GM19239 (cell line): ENCODE measurements at regions not wholly inside any gene's neighbourhood (a gene's known extent, or its start where the extent isn't known, plus 50 kb on each side); places are given as distances from the start of the nearest gene placed in this dataset.

Source experiments
- DNase-seq: peaks from one replicate; pipeline ENCODE4 v3.0.0; 2011; ENCODE audit warnings: low spot score; ENCODE audit not compliant: insufficient read length
- FAIRE-seq: peaks from 2 replicates; lab custom pipeline; 2011; peaks lifted over from hg19 to GRCh38; lab: Jason Lieb, UNC

DNA sequence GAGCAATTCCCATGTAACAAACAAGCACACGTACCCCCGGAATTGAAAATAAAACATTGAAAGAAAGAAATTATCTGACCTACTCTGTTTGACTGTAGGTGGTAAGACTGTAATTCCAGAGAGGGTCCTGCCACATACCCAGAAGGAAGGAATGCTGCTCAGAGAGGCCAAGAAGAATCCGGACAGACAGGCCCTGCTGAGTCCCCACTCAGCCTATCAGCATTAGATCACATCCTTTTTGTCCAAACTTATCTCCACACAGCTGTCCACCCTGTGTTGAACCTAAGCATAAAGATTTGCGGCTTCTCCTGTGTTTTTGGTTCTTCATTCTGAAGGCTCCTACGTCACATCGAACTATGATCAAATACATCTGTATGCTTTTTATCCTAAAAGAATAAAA lies 591.9 kb downstream of the QKI start:
- no peak for FAIRE-seq

GRCh38 chr6:164005004-164005711 lies 590.6 kb downstream of the QKI start:
- FAIRE-seq (no peak), DNase-seq (no peak)

More for the DNA sequence above, 591.9 kb downstream of the QKI start:
- DNase-seq: no peak

DNA sequence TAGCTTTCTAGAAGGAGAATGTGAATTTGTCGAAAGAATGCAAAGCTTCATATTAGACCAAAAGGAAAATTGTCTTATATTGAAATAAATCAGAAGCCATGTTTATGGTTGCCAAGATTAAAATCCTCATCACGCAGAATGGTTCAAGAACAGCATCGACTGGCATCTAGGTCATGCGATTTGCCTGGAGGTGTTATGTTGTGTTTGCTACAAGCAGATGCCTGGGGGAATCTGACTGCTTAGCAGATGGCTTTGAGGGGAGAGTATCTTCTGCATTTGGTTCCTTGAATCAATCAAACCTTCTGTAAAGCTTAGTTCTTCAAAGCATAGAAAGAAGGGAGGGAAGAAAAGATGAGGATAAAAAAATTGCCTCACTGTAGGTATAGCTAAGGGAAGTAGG lies 585.8 kb downstream of the QKI start:
- DNase-seq: no peak
- FAIRE-seq: no peak

- DNase-seq (no peak), FAIRE-seq (no peak)
Measured at GRCh38 chr6:163999475-164000125, 585.1 kb downstream of the QKI start.

GRCh38 chr6:163998496-163998895 lies 584.0 kb downstream of the QKI start:
- FAIRE-seq: no peak
- DNase-seq: no peak

DNA sequence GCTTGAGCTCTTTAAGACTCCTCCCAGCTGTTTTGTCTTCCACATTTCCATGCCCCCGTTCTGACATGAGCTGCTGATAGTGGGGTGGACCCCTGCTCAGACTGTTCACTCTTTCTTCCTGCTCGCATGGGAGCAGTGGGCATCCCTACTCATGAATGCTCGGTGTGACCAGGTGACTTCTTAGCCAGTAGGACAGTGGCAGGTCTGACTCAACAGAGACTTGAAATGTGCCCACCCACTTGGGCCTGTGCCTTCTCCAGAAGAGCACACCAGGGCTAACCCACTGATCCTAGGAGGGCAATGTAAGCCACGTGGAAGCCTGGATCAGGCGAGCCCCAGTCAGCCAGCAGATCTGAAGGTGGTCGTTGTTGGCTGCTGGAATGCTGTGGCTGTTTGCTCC lies 582.0 kb downstream of the QKI start:
- FAIRE-seq (no peak), DNase-seq (no peak)

DNA sequence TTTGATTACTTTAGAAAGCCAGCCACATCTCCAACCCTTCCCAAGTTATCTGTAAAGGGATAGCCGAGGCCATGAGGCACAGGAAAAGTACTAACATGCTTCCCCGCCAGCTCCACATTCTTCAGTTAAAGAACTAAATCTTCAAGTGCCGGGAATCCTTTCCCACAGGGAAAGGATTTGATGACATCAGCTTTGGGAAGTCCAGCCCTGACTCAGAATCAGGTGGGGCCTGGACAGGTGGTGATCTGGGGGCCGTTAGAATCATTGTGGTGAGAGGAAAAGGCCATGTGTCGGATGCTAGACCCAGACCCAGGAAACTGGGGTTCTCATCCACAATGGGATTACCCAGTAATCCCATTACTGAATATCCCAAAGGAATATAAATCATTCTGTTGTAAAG lies 580.0 kb downstream of the QKI start:
- FAIRE-seq (no peak), DNase-seq (no peak)

DNA sequence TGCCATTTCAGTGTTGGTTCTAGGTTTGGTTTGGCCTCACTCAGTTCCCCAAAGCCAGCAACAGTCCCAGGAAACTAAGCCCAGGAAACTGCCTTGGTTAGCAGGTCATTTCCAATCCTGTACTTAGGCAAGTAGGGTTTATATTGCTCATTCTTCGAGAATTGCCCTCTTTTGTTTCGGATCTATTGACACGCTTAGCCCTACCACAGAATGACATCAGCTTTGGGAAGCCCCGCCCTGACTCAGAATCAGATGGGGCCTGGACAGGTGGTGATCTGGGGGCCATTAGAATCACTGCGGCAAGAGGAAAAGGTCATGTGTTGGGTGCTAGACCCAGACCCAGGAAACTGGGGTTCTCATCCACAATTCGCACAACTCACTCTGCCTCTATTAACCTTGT lies 578.2 kb downstream of the QKI start:
- DNase-seq (no peak), FAIRE-seq (no peak)

DNA sequence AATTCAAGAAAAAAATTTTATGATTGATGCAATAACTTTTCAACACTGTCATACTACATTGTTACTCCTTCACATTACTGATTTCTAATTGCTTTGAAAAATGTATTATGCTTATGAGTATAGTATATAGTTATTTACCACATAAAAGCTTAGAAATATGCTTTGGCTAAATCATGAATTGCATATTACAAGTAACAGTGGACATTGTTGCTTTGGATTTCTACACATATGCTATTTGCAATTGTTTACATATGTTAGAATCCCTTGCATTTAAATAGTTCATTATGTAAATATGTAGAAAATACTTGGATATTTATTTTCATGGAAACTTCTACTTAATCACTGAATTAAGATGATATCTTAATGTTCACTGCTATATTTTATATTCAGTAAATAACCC lies 577.5 kb downstream of the QKI start:
- FAIRE-seq (no peak), DNase-seq (no peak)

- no peak for DNase-seq
- FAIRE-seq: no peak
Measured at GRCh38 chr6:163991321-163991720, 576.8 kb downstream of the QKI start.

DNA sequence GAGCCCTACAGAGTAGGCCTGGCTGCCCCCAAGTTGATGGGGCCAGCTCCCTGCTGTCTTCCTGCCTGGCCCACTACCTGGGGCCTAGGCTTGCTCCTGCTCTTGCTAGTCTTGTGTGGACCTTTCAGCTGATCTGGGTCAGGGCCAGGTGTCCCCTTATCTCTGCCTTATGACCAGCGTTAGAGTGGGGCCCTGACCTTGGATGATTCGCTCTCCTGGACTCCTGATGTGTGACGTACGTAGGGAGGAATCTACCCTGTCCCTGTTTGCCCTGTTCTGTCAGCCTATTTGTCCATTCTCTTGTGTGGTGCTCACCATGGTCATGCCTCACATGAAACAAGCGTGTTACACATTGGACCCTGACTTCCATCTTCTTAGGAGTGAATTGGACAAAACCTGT lies 571.8 kb downstream of the QKI start:
- DNase-seq: no peak

GRCh38 chr6:163985710-163986109 lies 571.2 kb downstream of the QKI start:
- DNase-seq: no peak
- no peak for FAIRE-seq

More for the DNA sequence above, 571.8 kb downstream of the QKI start:
- FAIRE-seq: no peak

DNA sequence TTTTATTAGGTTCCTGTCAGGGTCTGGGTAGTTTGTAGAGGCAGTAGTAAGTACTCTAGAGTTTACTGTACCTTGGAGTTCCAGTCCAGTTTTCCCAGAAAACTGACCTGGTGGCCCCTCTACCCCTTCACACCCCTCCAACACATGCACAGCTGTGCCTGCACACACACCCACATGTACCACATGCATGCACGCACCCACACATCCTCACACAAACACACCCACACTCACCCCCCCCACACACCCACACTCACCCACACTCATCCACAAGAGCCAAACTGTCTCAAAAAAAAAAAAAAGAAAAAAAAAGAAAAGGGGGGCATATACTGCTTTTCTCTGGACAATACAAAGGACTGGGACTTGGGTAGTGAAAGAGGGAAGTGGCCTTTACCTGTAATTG lies 570.5 kb downstream of the QKI start:
- FAIRE-seq (no peak), DNase-seq (no peak)

DNA sequence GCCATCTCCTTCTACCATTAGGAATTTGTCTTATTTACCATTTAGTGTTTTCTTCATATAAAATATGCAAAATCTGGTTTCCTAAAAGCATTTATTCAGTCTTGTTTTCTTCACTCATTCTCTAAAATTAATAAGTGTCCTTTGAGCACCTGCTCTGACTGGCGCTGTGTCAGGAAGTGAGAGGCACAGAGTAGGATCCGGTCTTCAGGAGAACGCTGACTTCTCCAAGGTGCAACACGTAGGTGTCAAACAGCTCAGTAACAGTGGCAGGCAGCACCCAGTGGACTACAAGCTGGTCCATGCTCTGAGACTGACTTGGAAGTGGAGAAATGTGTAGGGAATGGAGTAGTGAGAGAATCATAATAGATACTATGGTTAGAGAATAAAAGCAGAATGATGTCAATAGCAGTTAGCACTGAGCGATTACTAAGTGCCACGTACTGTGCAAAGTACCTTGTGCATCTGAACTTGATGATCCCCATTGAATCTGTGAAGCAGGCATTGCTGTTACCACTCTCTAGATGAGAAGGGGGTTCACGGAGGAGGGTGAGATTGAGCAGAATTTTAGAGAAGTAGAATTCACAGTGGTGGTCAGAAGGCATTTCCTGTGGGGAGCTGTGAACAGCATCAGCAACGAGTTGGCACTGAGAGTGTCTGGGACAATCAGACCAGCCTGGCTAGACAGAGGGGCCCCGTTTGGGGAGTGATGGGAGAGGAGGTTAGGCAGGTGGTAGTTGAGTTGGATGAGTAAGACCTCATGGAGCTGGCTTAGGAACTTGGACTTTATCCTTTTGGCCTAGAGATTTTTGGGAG lies 569.8 kb downstream of the QKI start:
- FAIRE-seq (no peak), DNase-seq (no peak)

DNA sequence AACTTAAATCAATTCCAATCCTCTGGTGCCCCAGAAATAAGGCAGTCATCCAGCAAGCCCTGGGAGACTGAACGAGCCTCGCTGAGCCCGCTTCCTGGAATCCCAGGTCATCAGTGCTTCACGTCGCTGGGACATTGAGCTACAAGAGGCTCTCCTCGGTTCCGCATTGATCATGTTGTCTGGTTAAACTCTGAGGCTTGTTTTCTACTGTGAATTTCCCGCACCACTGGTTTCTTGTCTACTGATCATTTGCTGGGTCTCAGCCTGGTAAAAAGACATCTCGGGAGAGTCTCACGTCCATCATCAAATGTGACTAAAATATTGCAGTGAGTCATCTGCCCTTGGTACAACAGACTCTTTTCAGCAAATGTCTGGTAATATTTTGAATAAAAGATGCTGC lies 569.2 kb downstream of the QKI start:
- DNase-seq: no peak
- FAIRE-seq: no peak

- FAIRE-seq: no peak
- no peak for DNase-seq
Measured at GRCh38 chr6:163974322-163974721, 559.8 kb downstream of the QKI start.

DNA sequence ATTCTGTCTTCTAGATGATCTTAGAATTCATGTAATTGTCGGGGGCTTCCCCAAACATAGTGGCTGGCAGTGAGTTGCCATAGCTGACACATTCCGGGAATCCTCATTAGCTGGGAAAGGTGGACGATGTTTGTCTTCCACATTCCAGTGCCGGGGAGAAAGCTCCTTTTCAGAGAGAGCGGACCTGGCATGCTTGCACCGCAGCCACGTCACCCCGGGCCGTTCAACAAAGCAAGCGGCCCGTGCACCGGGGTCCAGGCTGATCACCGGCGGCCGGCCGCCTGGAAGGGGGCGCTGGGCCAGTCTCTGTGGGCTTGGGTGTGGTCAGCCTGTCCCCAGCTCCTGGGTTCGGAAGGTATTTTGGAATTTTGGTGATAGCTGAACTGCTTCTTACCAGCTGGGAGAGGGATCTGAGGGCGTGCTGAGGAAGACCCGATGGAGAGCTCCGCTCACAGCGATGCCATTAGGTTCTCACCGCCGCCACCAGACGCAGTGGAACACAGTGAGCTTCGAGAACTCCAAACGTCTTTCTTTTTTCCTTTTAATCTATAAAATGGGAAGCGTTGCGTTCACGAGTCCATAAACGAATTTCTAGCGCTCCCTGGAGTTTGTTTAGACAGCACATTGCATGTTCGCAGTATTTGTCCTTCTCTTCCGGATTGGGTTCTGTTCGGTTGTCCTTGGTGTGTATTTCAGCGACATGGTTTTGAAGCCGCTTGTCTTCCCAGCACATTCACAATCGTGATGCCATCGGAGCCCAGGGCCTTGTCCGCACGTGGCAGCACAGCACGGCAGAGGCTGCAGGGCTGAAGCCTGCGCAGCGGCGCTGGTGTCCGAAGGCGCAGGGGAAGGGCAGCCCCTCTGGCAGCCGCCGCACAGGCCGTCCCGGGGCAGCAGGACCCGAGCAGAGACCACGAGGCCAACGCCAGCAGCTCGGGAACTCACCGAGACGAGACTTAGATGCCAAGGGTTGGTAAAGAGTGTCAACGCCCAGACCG lies 557.6 kb downstream of the QKI start:
- DNase-seq: no peak
- FAIRE-seq: no peak

GRCh38 chr6:163970846-163971564 lies 556.5 kb downstream of the QKI start:
- DNase-seq (no peak), FAIRE-seq (no peak)
